NCI-H510A (cell line): ENCODE measurements at regions not wholly inside any gene's neighbourhood (a gene's known extent, or its start where the extent isn't known, plus 50 kb on each side); places are given as distances from the start of the nearest gene placed in this dataset.

ENCODE experiments used
- DNase-seq: peaks from one replicate; lab custom pipeline; 2025; lab: John Stamatoyannopoulos, UW

DNA sequence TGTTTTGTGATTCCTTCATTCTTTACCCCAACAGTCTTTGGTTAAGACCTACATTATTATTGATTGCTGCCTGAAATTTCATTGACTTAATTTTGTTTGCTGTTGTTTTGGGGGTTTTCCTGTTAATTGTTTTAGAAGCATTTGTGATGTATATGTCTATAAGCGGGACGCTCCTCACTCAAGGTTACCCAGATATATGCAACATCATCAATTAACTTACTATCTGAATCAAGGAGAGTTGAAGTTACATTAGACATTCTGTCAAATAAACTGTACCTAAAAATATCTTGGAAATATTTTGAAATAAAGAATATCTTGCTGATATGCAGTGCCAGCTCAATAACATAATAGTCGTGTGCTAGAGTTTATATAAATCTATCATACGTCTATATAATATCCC, 125.9 kb upstream of the CDH18 start:
- no peak for DNase-seq

- DNase-seq: peak; percentile 18
Measured at GRCh38 chr5:20113031-20113715, 125.2 kb upstream of the CDH18 start.

GRCh38 chr5:20109326-20109725, 121.3 kb upstream of the CDH18 start:
- no peak for DNase-seq

GRCh38 chr5:20105915-20106314, 117.9 kb upstream of the CDH18 start:
- peak; percentile 34 for DNase-seq

DNA sequence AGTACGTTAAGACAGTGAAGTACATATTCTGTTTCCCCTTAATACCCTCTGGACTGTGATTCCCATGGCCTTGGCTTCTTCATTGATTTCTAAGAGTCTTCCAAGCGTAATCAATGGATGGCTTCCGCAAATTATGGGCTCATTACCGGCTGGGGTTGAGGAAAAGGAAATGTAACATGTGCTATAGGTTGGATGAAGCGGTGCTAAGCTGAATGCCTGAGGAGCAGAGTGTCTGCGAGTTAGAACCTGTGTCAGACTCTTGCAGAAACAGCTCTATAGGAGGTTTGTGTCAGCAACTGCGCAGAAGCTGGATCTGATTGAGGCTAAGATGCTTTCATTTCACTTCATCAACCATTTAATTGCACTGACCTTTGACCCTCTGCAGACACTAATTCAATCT, 114.3 kb upstream of the CDH18 start:
- no peak for DNase-seq

GRCh38 chr5:20098694-20099093, 110.7 kb upstream of the CDH18 start:
- no peak for DNase-seq

DNA sequence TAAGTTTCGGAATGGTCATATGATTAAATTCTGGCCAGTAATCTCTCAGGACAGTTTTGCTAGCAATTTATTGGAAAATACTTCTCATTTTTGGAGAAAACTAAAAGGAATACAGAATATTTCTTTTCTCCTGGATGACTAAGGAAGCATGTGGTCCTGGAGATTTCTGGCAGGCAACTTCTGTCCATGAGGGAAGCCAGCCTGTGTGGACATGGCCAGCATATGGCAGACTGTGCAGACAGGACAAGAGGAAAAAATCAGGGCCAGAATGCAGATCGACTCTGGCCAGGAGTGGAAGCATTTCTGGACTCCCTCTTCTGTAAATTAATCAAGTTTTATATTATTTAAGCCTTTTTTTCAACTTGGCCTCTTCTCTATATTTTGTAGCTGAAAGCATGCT, 100.4 kb upstream of the CDH18 start:
- no peak for DNase-seq

- no peak for DNase-seq
Measured at GRCh38 chr5:20087299-20087698, 99.3 kb upstream of the CDH18 start.

DNA sequence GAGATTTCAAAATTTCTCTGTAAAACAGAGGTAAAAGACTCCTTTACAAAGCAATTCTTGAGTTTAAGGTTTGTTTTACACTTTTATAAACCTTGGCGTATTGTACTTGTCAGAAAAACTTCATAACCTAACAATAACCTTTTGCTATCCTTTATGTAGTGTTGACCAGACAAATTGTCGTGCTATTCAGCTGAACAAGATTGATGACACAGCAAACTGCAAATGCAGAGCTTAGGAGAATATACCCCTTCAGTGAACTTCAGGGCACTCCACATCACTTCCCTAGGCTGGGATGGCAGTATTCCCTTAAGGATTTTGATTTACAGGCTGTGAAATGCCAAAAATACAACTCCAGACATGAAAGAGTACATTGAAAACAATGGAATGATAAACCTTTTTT, 89.2 kb upstream of the CDH18 start:
- no peak for DNase-seq

GRCh38 chr5:20056933-20057332, 68.9 kb upstream of the CDH18 start:
- no peak for DNase-seq

- DNase-seq: no peak
Measured at GRCh38 chr5:20055301-20055700, 67.3 kb upstream of the CDH18 start.

DNA sequence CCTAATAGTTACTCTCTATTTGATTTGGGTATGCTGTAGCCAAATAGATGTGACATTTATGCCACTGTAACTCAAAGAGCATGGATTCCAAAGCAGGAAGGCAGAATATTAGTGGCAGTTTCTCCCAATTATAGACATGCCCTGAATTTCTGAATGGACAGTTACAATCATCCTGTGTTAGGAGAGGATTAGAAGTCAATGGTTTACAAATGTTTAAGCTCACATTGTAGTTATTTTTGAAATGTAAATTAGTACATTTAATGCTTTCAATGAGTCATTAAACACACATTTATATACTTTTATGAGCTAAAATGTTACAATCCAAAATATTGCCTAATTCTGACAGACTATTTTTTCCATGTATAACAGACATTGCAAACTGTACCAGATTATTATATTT, 62.3 kb upstream of the CDH18 start:
- DNase-seq: no peak

DNA sequence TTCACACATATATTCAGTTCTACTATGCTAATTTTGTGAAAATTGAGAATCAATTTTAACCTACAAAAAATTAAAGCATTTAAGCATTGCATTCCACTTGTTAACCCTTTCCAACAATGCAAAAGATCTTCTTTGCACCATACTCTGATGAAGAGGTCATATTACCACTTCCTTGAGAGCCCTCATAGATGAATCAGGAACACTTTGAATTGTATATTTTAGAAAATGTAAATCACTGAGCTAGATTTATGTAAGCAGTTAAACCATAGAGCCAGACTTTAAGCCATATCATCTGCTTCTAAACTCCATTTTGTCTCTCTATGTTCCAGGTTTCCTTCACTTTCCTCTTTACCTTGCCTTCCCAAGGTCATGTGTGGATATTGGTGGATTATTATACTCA, 56.5 kb upstream of the CDH18 start:
- DNase-seq: no peak

GRCh38 chr5:20041326-20042274, 53.6 kb upstream of the CDH18 start:
- no peak for DNase-seq

DNA sequence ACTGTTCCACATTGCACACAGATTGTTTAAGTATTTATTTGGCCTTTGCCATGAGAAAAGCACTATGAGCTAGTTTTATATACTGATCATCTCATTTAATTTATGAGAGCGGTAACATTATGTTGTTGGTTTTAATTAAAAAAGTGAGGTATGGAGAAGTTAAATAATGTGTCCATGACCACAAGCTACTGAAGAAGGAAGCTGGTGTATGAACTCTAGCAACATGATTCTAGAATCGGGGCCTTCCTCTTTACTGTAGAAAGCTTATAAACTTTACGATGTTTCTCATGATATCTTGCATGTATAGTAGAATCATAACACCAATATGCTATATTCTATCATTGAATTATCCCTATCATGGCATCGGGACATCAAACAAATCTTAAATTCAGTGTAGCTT, 52.9 kb upstream of the CDH18 start:
- DNase-seq: no peak
